ENCODE measurements at regions not wholly inside any gene's neighbourhood (a gene's known extent, or its start where the extent isn't known, plus 50 kb on each side); places are given as distances from the start of the nearest gene placed in this dataset.
"Not testable (repeated sequence)": the region's sequence is repeated elsewhere in the genome, so short reads cannot be mapped to it uniquely, and the experiment has no call there.

DNA sequence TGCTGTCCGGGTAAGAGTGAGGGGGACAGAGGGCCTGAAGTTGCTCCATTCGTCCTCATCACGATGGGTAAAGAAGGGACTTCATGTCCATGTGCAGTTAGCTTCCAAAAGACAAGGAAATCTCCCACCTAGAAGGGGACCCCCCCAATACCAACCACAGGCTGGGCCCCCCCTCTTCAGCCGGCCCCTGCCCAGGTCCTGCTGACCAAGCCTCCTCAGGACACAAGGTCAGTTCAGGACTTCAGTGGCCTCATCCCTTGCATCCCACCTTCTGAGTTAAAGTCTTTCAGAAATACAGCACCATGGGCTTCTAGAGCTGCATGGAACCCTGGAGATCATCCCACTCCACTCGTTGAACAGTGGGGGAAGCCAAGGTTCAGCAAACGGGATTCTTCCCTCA is 115.4 kb upstream of the ERG start:
- no peak for DNase-seq (ENCODE audit: low read depth in 2 of 2, low spot score in 1 of 2)

DNA sequence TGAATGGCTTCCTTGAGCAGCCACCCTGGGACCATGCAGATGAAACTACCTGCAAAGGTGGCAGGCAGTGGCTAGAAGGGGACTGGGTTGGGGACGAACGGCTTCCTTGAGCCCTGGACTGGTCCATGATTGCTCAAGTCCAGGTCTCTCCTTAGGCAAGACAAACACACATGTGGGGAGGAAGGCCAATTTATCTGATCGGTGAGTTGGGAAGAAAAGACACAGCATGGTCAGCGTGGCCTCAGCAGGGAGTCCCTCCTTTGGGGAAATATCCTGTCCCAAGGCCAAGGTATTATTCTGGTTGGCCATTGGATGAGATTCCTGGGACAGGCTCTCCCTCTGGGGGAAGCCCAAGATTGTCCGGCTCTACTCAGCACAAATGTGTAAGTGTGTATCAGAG is 116.3 kb upstream of the ERG start:
- DNase-seq (ENCODE audit: low read depth in 2 of 2, low spot score in 1 of 2), result no peak

DNA sequence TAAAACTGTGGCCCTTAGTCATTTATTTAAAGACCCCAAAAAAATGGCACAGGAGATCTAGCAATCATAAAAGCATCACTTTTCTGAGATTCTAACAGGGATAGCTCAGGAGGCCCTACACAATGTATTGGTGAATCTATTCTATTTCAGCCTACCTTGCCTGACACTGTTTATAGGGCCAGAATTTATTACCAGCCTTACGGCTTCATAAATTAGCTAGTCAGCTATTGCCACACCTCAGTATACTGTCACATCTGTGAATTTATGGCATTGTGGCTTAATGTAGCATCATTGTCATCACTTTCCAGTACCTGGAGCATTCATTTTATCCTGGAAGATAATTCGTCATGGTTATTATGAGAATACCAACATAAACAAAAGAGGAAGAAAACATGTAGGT is 121.2 kb upstream of the ERG start:
- no peak for DNase-seq (ENCODE audit: low read depth in 2 of 2, low spot score in 1 of 2)

DNA sequence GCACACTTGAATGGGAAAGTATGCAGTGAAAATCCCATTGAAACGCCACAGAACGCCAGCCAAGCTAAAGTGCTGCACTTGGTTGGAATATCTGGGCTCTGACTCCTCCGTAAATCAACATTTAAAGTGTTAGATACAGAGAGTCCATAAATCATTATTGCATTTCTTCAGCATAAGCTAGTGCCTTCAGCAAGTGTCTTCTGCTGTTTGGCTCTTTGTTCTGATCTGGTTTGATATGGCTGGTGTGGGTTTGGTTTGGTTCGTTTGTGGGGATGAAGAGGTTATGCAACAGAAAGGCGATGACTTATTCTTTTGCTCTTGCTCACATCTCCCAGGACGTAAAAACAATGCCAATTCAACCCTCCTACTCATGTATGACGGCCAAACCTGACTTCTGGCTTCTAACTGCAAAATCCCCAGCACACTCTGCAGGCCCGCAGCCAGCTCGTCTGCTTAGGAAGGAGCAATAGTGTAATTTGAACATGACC is 121.8 kb upstream of the ERG start:
- DNase-seq (ENCODE audit: low read depth in 2 of 2, low spot score in 1 of 2), result no peak

DNA sequence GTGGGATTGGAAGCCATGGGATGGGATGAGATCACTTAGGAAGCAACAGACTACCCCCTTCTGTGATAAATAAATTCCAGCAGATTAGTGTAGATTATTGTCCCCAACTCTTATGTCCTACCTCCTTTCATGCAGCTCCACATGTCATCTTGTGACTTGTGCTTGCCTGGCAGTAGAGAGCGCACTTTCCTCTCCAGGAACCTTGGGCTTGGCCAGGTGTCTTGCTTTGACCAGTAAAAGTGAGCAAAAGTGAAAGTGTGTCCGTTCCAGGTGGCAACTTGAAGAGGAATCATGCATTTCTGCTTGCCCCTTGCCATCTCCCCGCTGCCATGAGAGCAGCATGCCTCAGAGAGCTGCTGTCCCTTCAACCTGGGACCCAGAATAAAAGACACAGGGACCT is 122.9 kb upstream of the ERG start:
- no peak for DNase-seq (ENCODE audit: low read depth in 2 of 2, low spot score in 1 of 2)

DNA sequence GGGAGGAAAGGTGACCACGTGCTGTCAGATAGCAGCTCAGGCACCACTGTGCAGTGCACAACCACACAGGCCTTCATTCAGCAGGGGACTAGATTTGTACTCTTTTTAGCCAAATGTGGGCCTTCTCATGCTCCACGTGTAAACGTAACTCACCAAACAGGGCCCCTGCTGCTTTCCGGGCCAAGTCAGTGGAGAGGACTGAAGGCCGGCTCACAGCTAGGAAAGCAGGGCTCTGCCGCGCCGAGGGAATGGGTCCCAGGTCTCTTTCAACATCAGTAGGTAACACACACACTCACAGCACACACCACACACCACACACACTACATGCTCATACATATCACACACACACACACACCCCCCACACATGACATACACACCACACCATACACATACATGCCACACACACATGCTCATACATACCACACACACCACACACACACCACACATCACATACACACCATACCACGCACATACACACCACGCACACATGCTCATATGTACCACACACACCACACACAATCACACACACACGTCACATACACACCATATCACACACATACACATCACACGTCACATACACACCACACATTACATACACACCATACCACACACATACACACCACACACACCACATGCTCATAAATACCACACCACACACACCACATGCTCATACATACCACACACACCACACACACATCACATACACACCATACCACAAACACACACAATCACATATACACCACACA is 124.0 kb upstream of the ERG start:
- no peak for DNase-seq (ENCODE audit: low read depth in 2 of 2, low spot score in 1 of 2)

DNA sequence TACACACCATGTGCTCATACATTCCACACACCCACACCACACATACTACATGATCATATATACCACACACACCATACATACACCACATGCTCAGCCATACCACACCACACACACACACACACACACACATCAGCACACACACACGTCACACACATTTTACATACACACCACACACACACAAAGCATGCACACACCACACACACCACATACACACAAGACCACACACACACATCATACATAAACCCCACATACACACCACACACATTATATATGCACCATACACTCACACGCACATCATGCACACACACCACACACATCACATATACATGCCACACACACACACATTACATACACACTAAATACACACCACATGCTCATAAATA is 124.5 kb upstream of the ERG start:
- no peak for DNase-seq (ENCODE audit: low read depth in 2 of 2, low spot score in 1 of 2)

DNA sequence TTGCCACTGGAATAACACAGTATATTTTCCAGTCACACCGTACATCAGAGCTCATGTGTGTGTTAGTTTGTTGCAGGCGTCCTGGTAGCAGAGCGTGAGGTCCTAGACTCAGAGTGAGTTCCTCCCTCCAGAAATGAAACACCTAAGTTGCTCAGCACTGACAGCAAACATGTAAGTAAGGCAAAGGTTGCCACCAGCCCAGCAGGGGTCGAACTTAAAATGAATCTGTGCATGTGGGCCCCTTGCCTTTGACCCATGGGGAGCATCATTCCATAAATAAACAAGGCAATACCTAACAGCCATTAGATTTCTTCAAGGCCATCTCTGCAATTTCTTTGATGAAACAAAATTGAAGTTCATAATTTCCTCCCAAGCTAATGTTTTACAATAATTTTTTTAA is 125.3 kb upstream of the ERG start:
- no peak for DNase-seq (ENCODE audit: low read depth in 2 of 2, low spot score in 1 of 2)

DNA sequence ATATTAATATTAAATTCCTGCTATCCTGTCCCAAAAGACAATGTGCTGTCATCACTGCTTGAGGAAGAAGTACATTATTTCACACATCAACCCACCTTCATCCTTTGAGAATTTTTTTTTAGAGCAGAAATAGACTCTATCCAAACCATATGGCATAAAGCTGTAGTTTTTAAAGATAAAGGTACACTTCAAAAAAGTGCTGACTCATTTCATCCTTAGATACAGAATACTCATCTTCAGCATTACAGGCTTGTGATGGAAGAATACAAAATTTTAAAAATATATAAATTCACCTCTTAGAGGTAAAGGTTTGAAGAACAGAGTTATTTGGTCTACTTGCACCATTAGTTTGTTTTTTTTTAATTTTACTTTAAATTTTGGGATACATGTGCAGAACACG is 126.7 kb upstream of the ERG start:
- no peak for DNase-seq (ENCODE audit: low read depth in 2 of 2, low spot score in 1 of 2)

DNA sequence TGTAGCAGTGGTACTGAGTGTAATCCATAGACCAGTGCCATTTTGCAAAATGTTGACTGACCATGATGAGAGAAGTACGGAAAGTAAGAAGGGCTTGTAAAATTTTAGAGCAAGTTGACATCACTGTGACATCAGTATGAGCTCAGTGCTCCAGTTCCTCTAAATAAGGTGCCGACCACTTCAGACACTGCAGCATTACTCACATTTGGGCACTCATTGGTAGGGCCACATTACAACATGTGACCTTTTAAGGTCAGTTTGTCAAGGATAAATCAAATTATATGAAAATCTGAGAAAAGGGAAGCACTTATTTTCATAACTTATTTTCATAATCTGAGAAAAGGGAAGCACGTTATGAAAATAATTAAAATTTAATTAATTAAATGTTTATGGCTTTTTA is 128.0 kb upstream of the ERG start:
- DNase-seq (ENCODE audit: low read depth in 2 of 2, low spot score in 1 of 2), result no peak

DNA sequence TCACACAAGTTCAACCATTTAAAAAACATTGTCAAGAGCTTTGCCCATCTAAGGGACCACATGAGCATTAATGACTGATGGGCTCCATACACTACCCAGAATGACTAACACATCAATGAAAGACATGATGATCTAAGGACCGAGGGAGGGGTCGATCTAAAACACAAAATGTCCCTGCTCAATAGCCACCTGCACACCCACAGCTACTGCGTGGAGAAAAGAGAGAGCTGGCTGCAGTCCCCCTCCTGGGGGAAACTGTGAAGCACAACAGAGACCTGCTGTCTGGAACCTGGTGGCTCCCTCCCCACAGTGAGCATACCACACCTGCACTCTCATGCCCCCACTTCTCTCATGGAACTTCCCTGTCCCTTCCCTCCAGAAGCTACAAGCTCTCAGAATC is 130.1 kb upstream of the ERG start:
- no peak for DNase-seq (ENCODE audit: low read depth in 2 of 2, low spot score in 1 of 2)

DNA sequence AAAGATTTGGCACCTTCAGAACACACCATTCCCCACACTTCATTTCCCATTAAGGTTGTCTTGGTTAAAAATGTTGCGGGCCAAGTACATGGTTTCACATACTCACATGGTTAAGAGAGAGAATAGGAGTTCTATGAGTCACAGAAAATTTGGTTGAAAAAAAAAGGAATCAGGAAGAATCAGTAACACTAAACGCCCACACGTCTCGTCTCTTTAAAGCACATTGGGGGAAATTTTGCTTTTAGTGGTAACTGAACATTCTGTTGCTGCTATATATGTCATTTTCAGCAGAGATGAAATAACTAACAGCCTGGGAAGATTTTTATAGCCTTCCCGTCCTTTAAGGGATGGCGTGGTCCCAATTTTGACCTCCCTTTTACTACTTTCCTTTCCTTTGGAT is 132.9 kb upstream of the ERG start:
- no peak for DNase-seq (ENCODE audit: low read depth in 2 of 2, low spot score in 1 of 2)

DNA sequence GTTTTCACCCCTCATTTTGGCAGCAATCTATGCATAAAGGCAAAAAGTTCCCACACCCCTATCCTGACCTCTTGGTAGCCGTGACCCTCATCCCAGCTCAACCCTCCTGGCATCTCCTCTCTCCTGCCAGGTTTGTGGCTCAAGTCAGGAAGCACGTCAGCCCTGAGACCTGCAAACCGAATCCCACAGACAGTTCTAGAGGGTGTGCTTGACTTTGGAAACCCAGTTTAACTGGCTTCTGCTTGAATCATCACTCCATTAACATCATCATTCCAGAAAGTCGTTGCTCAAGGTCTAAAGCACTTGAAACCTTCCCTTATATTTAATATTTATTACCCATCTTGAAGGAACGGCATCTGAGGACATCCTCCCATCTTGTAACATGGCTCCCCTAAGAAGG is 133.4 kb upstream of the ERG start:
- DNase-seq (ENCODE audit: low read depth in 2 of 2, low spot score in 1 of 2), result no peak

DNA sequence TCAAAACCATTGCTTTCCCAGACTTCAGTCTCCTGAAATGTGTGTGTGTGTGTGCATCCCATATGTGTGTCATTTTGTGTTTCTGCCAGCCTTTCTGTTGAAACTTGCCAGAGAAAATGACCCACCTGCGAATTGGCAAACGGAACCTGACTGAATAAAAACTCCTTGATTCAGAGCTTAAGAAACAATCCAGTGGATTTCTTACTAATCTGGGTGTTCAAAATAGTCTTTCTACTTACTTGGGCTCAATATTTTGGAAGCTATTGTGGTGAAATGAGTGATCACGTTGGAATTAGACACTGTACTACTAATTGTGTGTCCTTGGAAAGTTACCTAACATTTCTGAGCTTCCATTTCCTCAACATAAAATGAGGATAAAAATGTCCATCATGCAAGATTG is 138.9 kb upstream of the ERG start:
- no peak for DNase-seq (ENCODE audit: low read depth in 2 of 2, low spot score in 1 of 2)

DNA sequence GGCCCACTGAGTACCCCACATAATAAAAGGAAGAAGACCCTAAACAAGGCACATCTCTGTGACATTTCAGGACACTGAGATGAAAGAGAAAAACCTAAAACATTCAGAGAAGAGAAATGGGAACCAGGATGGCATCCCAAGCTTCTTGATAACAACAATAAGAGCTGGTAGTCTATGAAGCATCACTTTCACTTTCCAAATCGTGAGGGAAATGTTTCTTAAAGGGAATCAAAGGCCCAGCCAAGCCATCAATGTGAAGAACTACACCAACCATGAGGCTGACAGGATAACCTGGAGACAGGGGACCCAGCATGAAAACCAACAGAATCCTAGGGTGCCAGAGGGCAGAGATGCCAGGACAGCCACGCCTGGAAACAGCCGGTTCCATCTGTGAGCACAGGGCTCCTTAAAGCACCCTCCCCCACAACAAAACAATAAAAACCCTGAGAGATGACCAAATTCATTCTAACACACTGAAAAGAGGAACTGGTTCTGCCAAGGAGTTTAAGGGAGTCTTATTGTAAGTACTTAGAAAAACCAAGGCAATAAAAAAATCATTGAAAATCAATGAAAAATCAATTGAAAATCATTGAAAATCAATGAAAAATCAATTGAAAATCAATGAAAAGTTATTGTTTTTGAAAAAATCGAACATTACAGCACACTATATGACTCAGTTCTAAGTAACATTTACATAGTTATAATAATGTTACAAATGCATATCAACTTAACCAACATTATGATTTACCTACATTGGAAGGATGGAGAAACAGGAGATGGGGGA is 141.5 kb upstream of the ERG start:
- DNase-seq (ENCODE audit: low read depth in 2 of 2, low spot score in 1 of 2), result no peak

DNA sequence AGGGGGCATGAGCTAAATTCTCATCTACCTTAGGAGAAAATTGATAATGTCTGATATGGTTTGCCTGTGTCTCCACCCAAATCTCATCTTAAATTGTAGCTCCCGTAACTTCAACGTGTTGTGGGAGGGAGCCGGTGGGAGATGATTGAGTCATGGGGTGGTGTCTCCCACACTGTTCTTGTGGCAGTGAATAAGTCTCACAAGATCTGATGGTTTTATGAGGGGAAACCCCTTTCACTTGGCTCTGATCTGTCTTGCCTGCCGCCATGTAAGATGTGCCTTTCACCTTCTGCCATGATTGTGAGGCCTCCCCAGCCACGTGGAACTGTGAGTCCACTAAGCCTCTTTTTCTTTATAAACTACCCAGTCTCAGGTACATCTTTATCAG is 142.1 kb upstream of the ERG start:
- DNase-seq (ENCODE audit: low read depth in 2 of 2, low spot score in 1 of 2), result not testable (repeated sequence)

DNA sequence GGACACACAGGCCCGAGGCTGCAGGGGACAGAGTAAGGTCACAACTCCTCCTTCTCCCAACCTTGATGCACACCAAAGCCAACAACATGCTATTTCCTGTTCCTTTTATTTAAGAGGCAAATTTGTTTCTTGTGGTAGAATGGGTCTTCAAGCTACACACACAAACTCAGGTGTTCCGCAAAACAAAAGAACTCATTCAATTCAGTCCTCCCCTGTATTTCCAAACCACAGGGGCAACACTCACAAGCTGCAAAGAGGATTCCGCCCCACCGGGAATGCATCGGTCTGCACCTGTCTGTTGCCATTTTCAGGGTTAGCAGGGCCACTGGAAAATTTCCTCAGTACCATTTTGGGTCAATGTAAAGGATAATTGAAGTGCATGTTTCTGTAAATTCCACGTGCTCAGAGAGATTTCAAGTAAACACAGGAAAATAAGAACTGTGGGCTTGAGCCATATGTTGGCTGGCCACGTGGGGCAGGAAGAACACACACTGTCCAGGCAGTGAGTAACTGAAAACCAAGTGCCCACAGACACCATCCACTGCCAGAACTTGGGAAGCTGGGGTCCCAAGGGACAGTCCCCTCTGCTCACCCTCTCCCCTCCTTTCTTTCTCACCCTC is 145.2 kb upstream of the ERG start:
- no peak for DNase-seq (ENCODE audit: low read depth in 2 of 2, low spot score in 1 of 2)

DNA sequence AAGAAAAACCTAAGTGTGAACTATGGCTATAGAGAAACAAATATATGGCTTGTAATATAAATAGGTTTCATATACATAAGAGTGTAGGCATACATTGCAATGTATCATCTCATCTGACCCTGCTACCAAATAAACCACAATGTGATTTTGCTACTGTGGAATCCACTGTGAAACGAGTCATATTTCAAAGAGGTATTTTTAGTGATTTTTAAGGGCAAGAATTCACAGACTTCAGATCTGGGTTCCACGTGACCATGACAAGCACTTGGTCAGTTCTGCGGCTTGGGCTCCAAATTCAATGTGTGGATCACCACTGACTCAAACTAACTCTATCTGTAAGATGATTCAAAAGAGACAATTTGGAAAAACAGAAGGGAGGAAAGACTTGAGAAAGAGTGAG is 147.0 kb upstream of the ERG start:
- no peak for DNase-seq (ENCODE audit: low read depth in 2 of 2, low spot score in 1 of 2)

DNA sequence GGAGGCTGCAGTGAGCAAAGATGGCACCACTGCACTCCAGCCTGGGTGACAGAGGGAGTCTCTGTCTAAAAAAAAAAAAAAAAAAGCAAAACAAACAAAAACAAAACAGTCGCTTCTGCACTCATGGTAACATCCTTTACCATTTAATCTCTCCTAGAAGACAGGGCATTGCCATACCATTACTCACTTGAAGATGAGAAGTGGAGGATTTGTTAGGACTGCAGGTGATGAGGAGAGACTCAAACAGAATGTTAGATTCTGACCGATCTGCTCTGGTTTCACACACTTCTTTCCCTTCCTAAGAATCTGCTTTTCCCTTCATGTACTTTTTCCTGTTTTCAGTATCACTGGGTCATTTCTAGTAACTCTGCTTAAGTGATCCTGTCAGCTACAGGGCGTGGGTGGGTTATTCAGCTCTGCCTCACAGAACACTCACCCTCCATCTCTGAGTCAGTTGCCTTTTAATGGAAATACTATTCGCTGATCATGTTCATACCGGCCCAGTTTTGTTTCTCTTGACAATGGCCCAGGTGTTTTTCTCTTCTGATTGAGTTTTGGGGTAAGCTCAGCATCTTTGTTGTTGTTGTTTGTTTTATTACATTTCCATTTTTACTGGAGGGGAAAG is 148.0 kb upstream of the ERG start:
- DNase-seq (ENCODE audit: low read depth in 2 of 2, low spot score in 1 of 2), result no peak

DNA sequence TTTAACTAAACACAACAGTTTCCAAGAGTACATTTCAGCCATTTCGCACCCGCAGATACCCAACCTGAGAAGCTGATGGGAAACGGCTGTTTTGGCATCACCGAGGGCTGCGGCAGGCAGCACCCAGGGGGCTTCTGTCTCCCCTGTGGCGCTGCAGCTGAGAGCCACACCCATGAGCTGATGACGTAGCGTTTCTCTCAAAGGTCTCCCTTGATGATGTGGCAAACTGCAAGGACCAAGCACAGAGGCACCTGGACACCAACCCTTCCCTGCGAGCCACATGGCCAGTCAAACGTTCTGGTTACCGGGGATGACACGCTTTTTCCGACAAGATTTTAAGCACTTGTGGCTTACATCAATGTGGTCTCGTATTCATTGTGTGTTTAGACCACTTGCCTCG is 150.8 kb upstream of the ERG start:
- no peak for DNase-seq (ENCODE audit: low read depth in 2 of 2, low spot score in 1 of 2)

DNA sequence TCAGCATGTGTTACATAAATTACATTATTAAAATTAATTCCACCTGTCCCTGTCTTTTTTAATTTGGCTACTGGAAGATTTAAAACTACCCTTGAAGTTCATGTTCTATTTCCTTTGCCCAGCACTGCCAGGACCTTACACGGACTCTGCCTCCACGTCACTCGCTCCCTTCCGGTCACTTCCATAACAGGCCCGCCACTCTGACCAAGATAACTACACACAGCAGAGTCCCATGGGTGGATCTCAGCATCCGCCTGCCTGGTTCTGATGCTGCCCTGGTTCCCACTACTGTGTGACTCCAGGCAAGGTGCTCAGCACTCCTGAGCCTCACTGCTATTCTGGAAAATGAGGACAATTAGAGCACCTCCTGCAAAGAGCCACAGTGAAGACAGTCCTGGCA is 153.3 kb upstream of the ERG start:
- no peak for DNase-seq (ENCODE audit: low read depth in 2 of 2, low spot score in 1 of 2)

DNA sequence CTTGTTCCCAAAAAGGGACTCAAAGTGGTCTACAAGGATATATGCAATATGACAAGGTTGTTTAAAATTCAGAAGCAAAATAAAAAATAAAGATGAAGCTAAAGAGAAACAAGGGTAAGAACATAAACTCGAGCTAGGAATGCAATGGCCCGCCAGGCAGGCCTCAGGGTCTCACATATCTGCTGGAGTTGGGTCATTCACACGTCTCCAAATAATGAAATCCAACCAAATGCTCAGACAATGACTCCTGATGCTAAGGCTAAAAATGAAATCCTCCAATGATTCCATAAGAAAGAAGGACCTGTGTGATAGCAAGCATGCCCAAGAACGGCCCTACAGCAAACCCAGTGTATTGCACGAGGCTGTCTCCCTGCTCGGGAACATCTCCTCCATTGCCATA is 153.3 kb upstream of the ETS2 start:
- DNase-seq (ENCODE audit: low read depth in 2 of 2, low spot score in 1 of 2), result no peak

Measured in stimulated activated CD8-positive, alpha-beta memory T cell treated with anti-CD3 and anti-CD28 coated beads, Interleukin-4, amount 100 ng/mL, for 1 hour (primary cell).